DOHH2 (cell line): ENCODE measurements at regions not wholly inside any gene's neighbourhood (a gene's known extent, or its start where the extent isn't known, plus 50 kb on each side); places are given as distances from the start of the nearest gene placed in this dataset.

Experiments
- H3F3A ChIP-seq: fragments of 200-600 bp; sonication (generic), shearing (Covaris generic); 2 replicates; pipeline ENCODE4 v1.6.0; 2016; ENCODE audit warnings: antibody characterized with exemption, mild to moderate bottlenecking; ENCODE audit not compliant: control insufficient read depth, insufficient read depth
- H3K27ac ChIP-seq: fragments of 200-600 bp; sonication (generic); 2 replicates; pipeline ENCODE4 v1.5.1; 2014; ENCODE audit warnings: low read depth, mild to moderate bottlenecking, low read length, moderate library complexity
- H3K27me3 ChIP-seq: fragments of 200-600 bp; sonication (generic); 2 replicates; pipeline ENCODE4 v1.6.1; 2014; ENCODE audit warnings: mild to moderate bottlenecking, low read length, mixed read lengths; ENCODE audit not compliant: control insufficient read depth
- H3K36me3 ChIP-seq: fragments of 200-600 bp; sonication (generic); 2 replicates; pipeline ENCODE4 v1.6.1; 2014; ENCODE audit warnings: mild to moderate bottlenecking, low read length, moderate library complexity, mixed read lengths; ENCODE audit not compliant: control insufficient read depth
- H3K4me1 ChIP-seq: fragments of 200-600 bp; sonication (generic); 2 replicates; pipeline ENCODE4 v1.6.1; 2014; ENCODE audit warnings: mild to moderate bottlenecking, low read length, mixed read lengths; ENCODE audit not compliant: control insufficient read depth
- H3K4me2 ChIP-seq: fragments of 200-600 bp; sonication (generic); 2 replicates; pipeline ENCODE4 v1.6.0; 2014; ENCODE audit warnings: mild to moderate bottlenecking, low read length, moderate library complexity
- H3K4me3 ChIP-seq: fragments of 200-600 bp; sonication (generic); 2 replicates; pipeline ENCODE4 v1.5.1; 2014; ENCODE audit warnings: mild to moderate bottlenecking, low read length, mixed read lengths
- H3K79me2 ChIP-seq: fragments of 200-600 bp; sonication (generic); 2 replicates; pipeline ENCODE4 v1.6.1; 2014; ENCODE audit warnings: mild to moderate bottlenecking, low read length, mixed read lengths; ENCODE audit not compliant: control insufficient read depth
- H3K9me2 ChIP-seq: fragments of 200-600 bp; sonication (generic); replicated peaks from 2 replicates; pipeline ENCODE4 v1.6.1; 2014; ENCODE audit warnings: mild to moderate bottlenecking, low read length, mixed read lengths; ENCODE audit not compliant: control insufficient read depth
- H3K9me3 ChIP-seq: fragments of 200-600 bp; sonication (generic); 2 replicates; pipeline ENCODE4 v1.6.1; 2014; ENCODE audit warnings: antibody characterized with exemption, low read length, mixed read lengths; ENCODE audit not compliant: control insufficient read depth, insufficient read depth
- H4K20me1 ChIP-seq: fragments of 200-600 bp; sonication (generic); 2 replicates; pipeline ENCODE4 v1.6.0; 2014; ENCODE audit warnings: low read depth, mild to moderate bottlenecking, antibody characterized with exemption, low read length, moderate library complexity; ENCODE audit not compliant: control insufficient read depth, insufficient read depth
- EZH2phosphoT487 ChIP-seq: fragments of 200-600 bp; sonication (generic); IDR thresholded peaks from 2 replicates; pipeline ENCODE4 v1.6.1; 2017; ENCODE audit warnings: borderline replicate concordance, mild to moderate bottlenecking, antibody characterized with exemption, low read length, moderate library complexity, mixed read lengths
- TF ChIP-seq, protein P1 (sequence below): fragments of 200-600 bp; sonication (generic); IDR thresholded peaks from one replicate; pipeline ENCODE4 v1.5.1; 2014; ENCODE audit warnings: antibody characterized with exemption, mild to moderate bottlenecking, low read depth, low read length; ENCODE audit not compliant: poor library complexity, severe bottlenecking

DNA sequence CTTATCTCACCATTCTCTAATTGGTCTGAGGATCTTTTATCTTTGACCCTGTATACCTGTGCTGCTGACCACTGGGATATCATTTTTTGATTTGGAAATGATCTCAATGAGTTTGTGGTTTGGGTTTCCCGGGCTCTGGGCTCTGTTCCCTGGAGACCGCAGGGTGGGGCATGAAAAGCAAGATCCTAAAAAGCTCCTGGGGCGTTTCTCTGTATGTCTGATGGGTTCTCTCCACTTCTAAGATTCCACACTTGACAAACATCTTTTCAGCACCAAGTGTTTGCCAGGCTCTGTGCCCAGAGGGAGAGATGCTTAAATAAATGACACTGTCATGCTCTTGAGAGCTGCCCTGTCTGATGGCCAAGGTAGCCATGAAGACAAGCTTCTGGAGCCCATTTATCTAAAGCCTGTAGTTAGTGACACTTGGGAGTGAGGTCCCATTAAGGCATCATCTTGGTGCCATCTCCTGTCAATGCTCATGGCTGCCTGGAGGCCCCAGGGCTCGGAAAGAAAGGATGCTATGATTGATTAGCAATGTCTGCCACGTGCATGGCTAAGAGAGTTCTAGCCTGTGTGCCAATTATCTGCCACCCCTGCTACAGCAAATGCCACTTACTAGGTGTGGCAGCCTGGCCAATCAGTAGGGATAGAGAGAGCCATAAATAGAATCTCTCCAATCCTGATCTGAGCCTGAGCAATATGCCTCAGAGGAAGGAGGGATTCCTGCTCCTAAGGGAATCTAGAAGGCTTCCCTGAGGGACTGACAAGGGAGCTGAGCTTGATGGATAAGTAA is 531.6 kb downstream of the MN1 start:
- no peak for TF ChIP-seq EZH2phosphoT487
- TF ChIP-seq, protein P1, sequence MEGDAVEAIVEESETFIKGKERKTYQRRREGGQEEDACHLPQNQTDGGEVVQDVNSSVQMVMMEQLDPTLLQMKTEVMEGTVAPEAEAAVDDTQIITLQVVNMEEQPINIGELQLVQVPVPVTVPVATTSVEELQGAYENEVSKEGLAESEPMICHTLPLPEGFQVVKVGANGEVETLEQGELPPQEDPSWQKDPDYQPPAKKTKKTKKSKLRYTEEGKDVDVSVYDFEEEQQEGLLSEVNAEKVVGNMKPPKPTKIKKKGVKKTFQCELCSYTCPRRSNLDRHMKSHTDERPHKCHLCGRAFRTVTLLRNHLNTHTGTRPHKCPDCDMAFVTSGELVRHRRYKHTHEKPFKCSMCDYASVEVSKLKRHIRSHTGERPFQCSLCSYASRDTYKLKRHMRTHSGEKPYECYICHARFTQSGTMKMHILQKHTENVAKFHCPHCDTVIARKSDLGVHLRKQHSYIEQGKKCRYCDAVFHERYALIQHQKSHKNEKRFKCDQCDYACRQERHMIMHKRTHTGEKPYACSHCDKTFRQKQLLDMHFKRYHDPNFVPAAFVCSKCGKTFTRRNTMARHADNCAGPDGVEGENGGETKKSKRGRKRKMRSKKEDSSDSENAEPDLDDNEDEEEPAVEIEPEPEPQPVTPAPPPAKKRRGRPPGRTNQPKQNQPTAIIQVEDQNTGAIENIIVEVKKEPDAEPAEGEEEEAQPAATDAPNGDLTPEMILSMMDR, result no peak
- no peak overlapping the region for H3K27ac ChIP-seq
- no peaks in the 10 kb centered on the region for H3K9me2 ChIP-seq
- no peak overlapping the region for H3K4me3 ChIP-seq
- no peaks in the 10 kb centered on the region for H3K9me3 ChIP-seq
- H3K27me3 ChIP-seq, result no peaks in the 10 kb centered on the region
- H3K79me2 ChIP-seq, result no peaks in the 10 kb centered on the region
- no peaks in the 10 kb centered on the region for H3K4me1 ChIP-seq
- H3F3A ChIP-seq, result no peaks in the 10 kb centered on the region
- H3K4me2 ChIP-seq, result no peak overlapping the region
- no peaks in the 10 kb centered on the region for H3K36me3 ChIP-seq
- H4K20me1 ChIP-seq, result no peaks in the 10 kb centered on the region

DNA sequence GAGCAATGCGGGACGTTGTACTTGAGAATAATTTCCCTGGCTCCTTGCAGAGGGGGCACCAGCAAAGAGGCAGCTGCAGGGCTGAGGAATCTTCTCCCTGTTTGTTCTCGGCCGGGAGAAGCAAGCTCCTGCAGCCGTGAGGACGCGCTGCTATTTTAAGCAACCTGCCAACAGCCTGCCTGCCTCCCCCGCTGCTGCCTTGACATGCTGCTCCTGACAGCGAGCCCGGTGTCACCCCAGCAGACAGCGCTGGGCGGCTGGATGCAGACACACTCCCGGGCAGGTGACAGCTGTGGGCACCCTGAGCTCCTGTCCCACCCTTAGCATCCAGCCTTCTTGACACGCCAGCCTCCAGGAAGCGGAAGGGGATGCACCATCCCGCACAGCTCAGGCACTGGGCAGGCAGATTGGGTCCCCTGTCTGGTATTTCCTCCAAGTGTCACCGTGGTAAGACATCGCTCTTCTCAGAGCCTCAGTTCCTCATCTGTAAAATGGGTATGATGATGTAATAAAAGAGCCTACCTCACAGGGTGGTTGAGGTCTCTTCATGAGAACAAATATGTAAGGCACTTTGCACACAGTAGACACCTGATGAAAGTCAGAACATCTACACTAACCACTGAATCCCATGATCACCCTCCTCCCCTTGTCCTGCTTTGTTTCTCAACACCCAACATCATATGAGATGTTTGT is 530.6 kb downstream of the MN1 start:
- Histone ChIP-seq H3K9me2 (no peaks in the 10 kb centered on the region), H4K20me1 (no peaks in the 10 kb centered on the region), H3K9me3 (no peaks in the 10 kb centered on the region), H3K4me1 (no peaks in the 10 kb centered on the region), H3K36me3 (no peaks in the 10 kb centered on the region), H3K4me2 (no peak overlapping the region), H3K79me2 (no peaks in the 10 kb centered on the region), H3K4me3 (no peak overlapping the region), H3K27me3 (no peaks in the 10 kb centered on the region), H3F3A (no peaks in the 10 kb centered on the region), H3K27ac (no peak overlapping the region)
- TF ChIP-seq, protein P1, result no peak
- TF ChIP-seq EZH2phosphoT487, result no peak

DNA sequence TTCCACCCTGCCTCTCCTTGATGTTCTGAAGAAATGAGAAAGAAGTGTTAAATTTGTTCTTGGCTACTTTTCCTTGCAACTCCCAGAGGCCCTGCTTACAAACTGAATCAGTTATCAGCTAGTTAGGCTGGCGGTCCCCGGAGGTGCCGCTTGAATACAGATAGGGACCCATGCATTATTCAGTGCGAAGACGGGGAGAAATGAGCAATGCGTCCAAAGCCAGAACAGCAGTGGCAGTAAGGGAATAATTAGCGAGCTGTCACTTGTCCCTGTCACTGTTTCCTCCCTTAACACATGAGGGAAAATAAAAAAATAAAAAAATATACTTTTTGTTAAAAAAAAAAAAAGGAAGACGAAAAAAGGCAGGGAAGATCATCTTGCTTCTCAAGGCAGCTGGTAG is 528.1 kb downstream of the MN1 start:
- Histone ChIP-seq H3K9me2 (no peaks in the 10 kb centered on the region), H3K4me3 (no peak overlapping the region), H3K4me2 (no peak overlapping the region), H4K20me1 (no peaks in the 10 kb centered on the region), H3F3A (no peaks in the 10 kb centered on the region), H3K79me2 (no peaks in the 10 kb centered on the region), H3K36me3 (no peaks in the 10 kb centered on the region), H3K4me1 (no peaks in the 10 kb centered on the region), H3K9me3 (no peaks in the 10 kb centered on the region), H3K27ac (no peak overlapping the region), H3K27me3 (no peaks in the 10 kb centered on the region)
- TF ChIP-seq EZH2phosphoT487, result no peak
- TF ChIP-seq, protein P1, result no peak
